GM18505 (cell line): ENCODE measurements at regions not wholly inside any gene's neighbourhood (a gene's known extent, or its start where the extent isn't known, plus 50 kb on each side); places are given as distances from the start of the nearest gene placed in this dataset.
"Not testable (repeated sequence)": the region's sequence is repeated elsewhere in the genome, so short reads cannot be mapped to it uniquely, and the experiment has no call there.

ENCODE experiments used
- ATAC-seq: cut with Tn5 transposase; IDR thresholded peaks from one replicate; pipeline ENCODE4 v1.9.1; 2021; ENCODE audit not compliant: unreplicated experiment
- POLR2A ChIP-seq: IDR thresholded peaks from 4 replicates; pipeline ENCODE4 v1.6.1; 2011; ENCODE audit warnings: borderline replicate concordance; ENCODE audit not compliant: insufficient read depth, insufficient read length; ENCODE audit errors: extremely low read depth

- TF ChIP-seq POLR2A, result no peak
- ATAC-seq, result no peak
Observed at GRCh38 chr10:118974951-118975350, 54.6 kb upstream of the NANOS1 start.

- ATAC-seq, result not testable (repeated sequence)
Observed at GRCh38 chr10:118976219-118976618, 53.3 kb upstream of the NANOS1 start.

- TF ChIP-seq POLR2A, result no peak
- ATAC-seq, result no peak
Observed at GRCh38 chr10:118977022-118977599, 52.4 kb upstream of the NANOS1 start.

GRCh38 chr10:118977835-118978234 is 51.7 kb upstream of the NANOS1 start:
- TF ChIP-seq POLR2A, result no peak

GRCh38 chr10:118978316-118978997 is 51.1 kb upstream of the NANOS1 start:
- ATAC-seq, result no peak
- no peak for TF ChIP-seq POLR2A

More at GRCh38 chr10:118977835-118978234, 51.7 kb upstream of the NANOS1 start:
- ATAC-seq, result no peak

GRCh38 chr10:118978998-118979350 is 50.5 kb upstream of the NANOS1 start:
- TF ChIP-seq POLR2A, result no peak

GRCh38 chr10:118979661-118980060 is 49.9 kb upstream of the NANOS1 start:
- no peak for ATAC-seq
- no peak for TF ChIP-seq POLR2A

More at GRCh38 chr10:118978998-118979350, 50.5 kb upstream of the NANOS1 start:
- ATAC-seq, result no peak
